ENCODE measurements at regions not wholly inside any gene's neighbourhood (a gene's known extent, or its start where the extent isn't known, plus 50 kb on each side); places are given as distances from the start of the nearest gene placed in this dataset.

- DNase-seq = no peak
These were observed 205.8 kb upstream of the NRXN1 start for GRCh38 chr2:51237626-51238271.

DNA sequence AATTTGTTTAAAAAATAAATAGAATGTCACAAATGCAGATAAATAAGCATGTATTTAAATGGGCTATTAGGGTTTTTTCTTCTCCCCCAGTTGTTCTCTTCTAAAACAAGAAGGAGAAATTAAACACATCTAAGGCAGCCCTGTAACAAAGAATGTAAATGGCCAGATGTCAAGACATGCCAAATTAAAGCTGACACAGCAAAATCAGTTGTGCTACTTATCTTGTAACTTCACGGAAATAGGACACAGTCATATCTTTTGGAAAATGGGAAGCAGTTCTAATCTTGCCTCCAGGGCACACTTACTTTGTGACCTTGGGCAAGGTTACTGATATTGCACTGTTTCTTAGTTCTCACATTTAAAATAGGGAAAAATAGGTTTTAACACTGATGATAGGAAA lies 200.1 kb upstream of the NRXN1 start:
- DNase-seq = no peak

DNA sequence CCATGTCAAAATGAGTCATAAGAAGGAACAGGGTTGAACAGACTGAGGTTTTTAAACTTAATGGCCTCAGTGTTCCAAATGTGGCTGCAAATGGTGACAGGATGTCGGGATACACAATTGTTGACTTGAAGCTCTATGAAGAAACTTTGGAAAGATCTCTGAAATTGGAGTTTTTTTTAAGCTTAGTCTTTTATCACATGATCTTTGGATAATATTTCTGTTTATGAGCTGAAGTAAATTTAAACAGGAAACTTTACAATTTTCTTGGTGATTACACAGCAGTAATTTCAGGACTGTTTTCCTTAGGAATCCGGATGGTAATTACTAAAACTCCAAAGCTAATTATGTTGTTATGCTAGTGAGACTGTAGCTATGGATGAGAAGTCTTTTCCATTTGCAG lies 199.1 kb upstream of the NRXN1 start:
- DNase-seq = no peak

GRCh38 chr2:51225377-51225776 lies 193.4 kb upstream of the NRXN1 start:
- no peak for DNase-seq

GRCh38 chr2:51224790-51225189 lies 192.9 kb upstream of the NRXN1 start:
- DNase-seq = no peak

- DNase-seq = no peak
These were observed 190.2 kb upstream of the NRXN1 start for GRCh38 chr2:51222106-51222505.

- DNase-seq = no peak
These were observed 188.7 kb upstream of the NRXN1 start for GRCh38 chr2:51220606-51221005.

- no peak for DNase-seq
These were observed 188.1 kb upstream of the NRXN1 start for GRCh38 chr2:51220080-51220479.

- DNase-seq = no peak
These were observed 187.5 kb upstream of the NRXN1 start for GRCh38 chr2:51219468-51219867.

DNA sequence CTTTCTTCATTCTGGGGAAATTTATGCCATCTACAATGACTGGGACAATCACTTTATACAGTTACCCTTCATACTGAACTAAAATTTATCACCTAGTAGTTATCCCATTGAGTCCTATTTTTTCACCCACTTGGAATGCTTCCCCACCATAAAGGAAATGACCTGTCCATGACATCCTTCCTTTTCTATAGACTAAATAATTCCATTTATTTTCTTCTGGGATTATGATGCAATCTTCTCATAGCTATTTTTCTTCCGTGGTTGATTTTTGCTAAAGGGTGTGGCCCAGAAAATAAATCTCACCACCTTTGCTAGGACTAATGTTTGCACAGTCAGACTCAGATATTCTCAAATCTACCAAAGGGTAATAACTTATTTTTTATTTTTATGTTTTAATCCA lies 186.1 kb upstream of the NRXN1 start:
- DNase-seq = no peak

GRCh38 chr2:51213826-51214225 lies 181.9 kb upstream of the NRXN1 start:
- no peak for DNase-seq

GRCh38 chr2:51212374-51212773 lies 180.4 kb upstream of the NRXN1 start:
- no peak for DNase-seq

DNA sequence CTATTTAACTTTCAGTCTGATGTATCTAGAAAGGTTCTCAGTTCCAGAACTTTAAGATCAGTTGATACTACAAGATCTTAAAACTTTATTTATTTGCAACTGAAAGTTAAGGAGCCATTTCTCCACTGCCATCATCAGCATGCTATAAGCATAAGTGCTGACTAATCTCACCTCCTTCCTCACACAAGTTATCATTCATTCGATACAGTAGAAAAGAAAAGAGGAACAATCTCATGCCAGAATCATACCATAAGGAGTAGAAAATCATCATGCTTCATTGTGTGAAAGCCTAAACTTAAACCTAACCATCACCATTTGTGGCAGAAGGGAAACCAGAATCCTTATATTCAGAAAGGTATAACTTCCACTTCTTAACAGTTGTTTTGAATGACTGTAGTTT lies 176.6 kb upstream of the NRXN1 start:
- no peak for DNase-seq

- no peak for DNase-seq
These were observed 169.4 kb upstream of the NRXN1 start for GRCh38 chr2:51201295-51201694.

- no peak for DNase-seq
These were observed 162.7 kb upstream of the NRXN1 start for GRCh38 chr2:51194656-51195055.

- DNase-seq = no peak
These were observed 138.3 kb upstream of the NRXN1 start for GRCh38 chr2:51170273-51170672.

GRCh38 chr2:51165534-51166260 lies 133.8 kb upstream of the NRXN1 start:
- no peak for DNase-seq

DNA sequence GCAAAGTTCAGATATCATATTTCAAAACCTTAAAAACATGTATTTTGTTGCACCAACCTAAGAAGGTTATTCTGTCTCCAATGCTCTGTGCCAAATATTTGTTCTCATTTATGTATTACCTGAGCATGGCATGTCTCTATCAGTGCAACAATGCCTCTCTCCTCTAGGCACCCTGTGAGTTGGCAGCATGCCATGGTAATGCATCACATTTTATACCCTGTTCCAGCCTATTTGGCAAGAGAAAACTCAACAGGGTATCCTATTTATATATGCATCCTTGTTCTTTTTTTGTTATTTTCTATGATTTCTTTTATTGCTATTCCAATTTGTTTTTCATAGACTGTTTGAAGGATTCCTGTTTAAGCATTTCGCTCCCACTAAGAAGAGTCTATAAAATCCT lies 126.3 kb upstream of the NRXN1 start:
- DNase-seq = no peak

DNA sequence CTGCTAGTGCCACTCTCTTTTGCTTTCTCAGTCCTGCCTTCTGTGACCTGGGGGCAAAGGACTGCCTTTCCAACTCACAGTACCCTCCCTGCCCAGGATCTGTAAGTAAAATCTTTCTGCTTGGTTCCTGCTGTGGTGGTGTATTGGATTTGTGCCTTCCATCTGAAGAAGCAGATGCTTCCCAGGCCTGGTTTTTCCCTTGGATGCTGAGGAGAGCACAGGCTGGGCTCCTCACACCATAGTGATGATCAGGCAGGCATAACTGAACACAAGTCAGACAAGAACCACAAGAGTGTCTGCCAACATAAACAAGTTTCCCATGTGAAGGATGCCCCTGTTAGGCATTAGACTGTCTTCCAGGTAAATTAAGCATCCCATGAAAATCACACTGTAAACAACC lies 121.3 kb upstream of the NRXN1 start:
- DNase-seq = no peak

GRCh38 chr2:51151490-51152140 lies 119.7 kb upstream of the NRXN1 start:
- no peak for DNase-seq

GRCh38 chr2:51149725-51150124 lies 117.8 kb upstream of the NRXN1 start:
- DNase-seq = no peak

DNA sequence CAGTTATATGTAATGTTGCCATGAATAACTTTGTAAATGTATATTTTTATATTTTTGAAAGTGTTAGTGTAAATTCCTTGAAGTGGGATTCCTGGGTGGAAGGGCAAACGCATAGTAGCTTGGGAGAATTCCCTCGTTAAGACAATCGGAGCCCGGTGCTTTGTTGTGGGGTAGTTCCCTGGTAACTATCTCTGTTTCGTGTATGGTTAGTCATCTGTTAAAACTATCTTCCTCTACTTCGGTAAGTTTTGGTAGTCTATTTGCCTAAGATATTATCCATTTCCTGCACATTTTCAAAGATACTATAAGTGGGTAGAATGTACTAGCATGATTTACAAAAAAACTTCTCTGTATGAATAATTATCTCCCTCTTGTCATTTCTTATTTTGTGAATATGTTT lies 113.8 kb upstream of the NRXN1 start:
- DNase-seq = no peak

DNA sequence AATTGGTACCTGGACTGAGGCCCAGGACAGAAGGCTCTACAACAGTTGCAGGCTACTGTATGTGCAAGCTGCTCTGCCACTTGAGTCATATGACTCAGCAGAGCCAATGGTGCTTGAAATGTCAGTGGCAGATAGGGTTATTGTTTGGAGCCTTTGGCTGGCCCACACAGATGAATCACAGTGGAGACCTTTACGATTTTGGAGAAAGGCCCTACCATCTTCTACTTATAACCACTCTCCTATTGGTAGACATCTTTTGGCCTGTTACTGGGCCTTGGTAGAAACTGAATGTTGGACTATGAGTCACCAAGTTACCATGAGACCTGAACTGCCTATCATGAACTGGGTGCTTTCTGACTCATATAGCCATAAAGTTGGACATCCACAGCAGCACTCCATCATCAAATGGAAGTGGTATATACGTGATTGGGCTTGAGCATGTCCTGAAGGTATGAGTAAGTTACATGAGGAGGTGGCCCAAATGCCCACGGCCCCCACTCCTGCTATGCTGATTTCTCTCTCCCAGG lies 88.9 kb upstream of the NRXN1 start:
- DNase-seq = no peak

DNA sequence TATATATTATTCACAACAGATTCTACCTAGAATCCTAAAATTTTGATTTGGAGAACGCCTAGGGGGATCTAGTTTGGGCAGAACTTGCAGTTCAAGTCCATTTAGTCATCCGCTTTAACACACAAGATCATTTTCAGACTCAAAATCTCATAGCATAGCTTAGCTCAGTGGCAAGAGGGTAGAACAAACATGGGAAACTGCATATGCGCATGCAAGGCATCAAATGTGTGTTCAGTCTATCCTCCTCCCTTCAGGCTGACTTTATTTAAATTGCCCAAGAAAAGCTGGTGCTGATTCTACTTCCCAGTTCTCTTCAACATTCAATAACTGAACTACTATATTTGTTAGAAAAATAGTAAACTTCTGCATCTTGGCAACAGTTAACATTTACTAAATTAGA lies 79.6 kb upstream of the NRXN1 start:
- no peak for DNase-seq

Data from activated CD4-positive, alpha-beta T cell treated with anti-CD3 and anti-CD28 coated beads for 48 hours (primary cell).